ENCODE measurements at regions not wholly inside any gene's neighbourhood (a gene's known extent, or its start where the extent isn't known, plus 50 kb on each side); places are given as distances from the start of the nearest gene placed in this dataset.

GRCh38 chr9:75274781-75275180 lies 186.5 kb downstream of the OSTF1 start:
- TF ChIP-seq CTCF (IDR thresholded peaks at IDR 0.05; ENCODE audit: low read length, missing control alignments) = no peak
- no peak for DNase-seq (ENCODE audit: low read depth)
- no peak overlapping the region for H3K4me3 ChIP-seq (replicated peaks; ENCODE audit: low read depth, low read length)

- no peak overlapping the region for H3K4me3 ChIP-seq (replicated peaks; ENCODE audit: low read depth, low read length)
- no peak for DNase-seq (ENCODE audit: low read depth)
- no peak for TF ChIP-seq CTCF (IDR thresholded peaks at IDR 0.05; ENCODE audit: low read length, missing control alignments)
These were observed 193.7 kb downstream of the OSTF1 start for GRCh38 chr9:75282047-75282446.

- no peak for DNase-seq (ENCODE audit: low read depth)
- no peak for TF ChIP-seq CTCF (IDR thresholded peaks at IDR 0.05; ENCODE audit: low read length, missing control alignments)
- no peak overlapping the region for H3K4me3 ChIP-seq (replicated peaks; ENCODE audit: low read depth, low read length)
These were observed 201.0 kb downstream of the OSTF1 start for GRCh38 chr9:75289332-75289731.

GRCh38 chr9:75299324-75299723 lies 211.0 kb downstream of the OSTF1 start:
- TF ChIP-seq CTCF (IDR thresholded peaks at IDR 0.05; ENCODE audit: low read length, missing control alignments) = no peak
- no peak overlapping the region for H3K4me3 ChIP-seq (replicated peaks; ENCODE audit: low read depth, low read length)
- DNase-seq (ENCODE audit: low read depth) = no peak

GRCh38 chr9:75333624-75334023 lies 245.3 kb downstream of the OSTF1 start:
- no peak overlapping the region for H3K4me3 ChIP-seq (replicated peaks; ENCODE audit: low read depth, low read length)
- no peak for DNase-seq (ENCODE audit: low read depth)
- no peak for TF ChIP-seq CTCF (IDR thresholded peaks at IDR 0.05; ENCODE audit: low read length, missing control alignments)

- TF ChIP-seq CTCF (IDR thresholded peaks at IDR 0.05; ENCODE audit: low read length, missing control alignments) = no peak
- no peak for DNase-seq (ENCODE audit: low read depth)
- no peak overlapping the region for H3K4me3 ChIP-seq (replicated peaks; ENCODE audit: low read depth, low read length)
These were observed 270.5 kb downstream of the OSTF1 start for GRCh38 chr9:75358846-75359245.

- no peak for TF ChIP-seq CTCF (IDR thresholded peaks at IDR 0.05; ENCODE audit: low read length, missing control alignments)
- H3K4me3 ChIP-seq (replicated peaks; ENCODE audit: low read depth, low read length) = no peak overlapping the region
- DNase-seq (ENCODE audit: low read depth) = no peak
These were observed 271.3 kb downstream of the OSTF1 start for GRCh38 chr9:75359638-75360037.
